SK-N-SH (cell line): ENCODE measurements at regions not wholly inside any gene's neighbourhood (a gene's known extent, or its start where the extent isn't known, plus 50 kb on each side); places are given as distances from the start of the nearest gene placed in this dataset.

ENCODE experiments used
- TEAD4 ChIP-seq: IDR thresholded peaks from 2 replicates; pipeline ENCODE4 v1.4.0; 2012; ENCODE audit warnings: mild to moderate bottlenecking, borderline replicate concordance; ENCODE audit not compliant: insufficient read depth
- TF ChIP-seq, protein P1 (sequence below): fragments of 200-600 bp; sonication (generic); IDR thresholded peaks from 2 replicates; pipeline ENCODE4 v1.6.1; 2017; ENCODE audit warnings: antibody characterized with exemption, mild to moderate bottlenecking, moderate library complexity

- no peak for TF ChIP-seq TEAD4
- TF ChIP-seq, protein P1, sequence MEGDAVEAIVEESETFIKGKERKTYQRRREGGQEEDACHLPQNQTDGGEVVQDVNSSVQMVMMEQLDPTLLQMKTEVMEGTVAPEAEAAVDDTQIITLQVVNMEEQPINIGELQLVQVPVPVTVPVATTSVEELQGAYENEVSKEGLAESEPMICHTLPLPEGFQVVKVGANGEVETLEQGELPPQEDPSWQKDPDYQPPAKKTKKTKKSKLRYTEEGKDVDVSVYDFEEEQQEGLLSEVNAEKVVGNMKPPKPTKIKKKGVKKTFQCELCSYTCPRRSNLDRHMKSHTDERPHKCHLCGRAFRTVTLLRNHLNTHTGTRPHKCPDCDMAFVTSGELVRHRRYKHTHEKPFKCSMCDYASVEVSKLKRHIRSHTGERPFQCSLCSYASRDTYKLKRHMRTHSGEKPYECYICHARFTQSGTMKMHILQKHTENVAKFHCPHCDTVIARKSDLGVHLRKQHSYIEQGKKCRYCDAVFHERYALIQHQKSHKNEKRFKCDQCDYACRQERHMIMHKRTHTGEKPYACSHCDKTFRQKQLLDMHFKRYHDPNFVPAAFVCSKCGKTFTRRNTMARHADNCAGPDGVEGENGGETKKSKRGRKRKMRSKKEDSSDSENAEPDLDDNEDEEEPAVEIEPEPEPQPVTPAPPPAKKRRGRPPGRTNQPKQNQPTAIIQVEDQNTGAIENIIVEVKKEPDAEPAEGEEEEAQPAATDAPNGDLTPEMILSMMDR, result no peak
Measured at GRCh38 chr2:220833446-220833845, 738.7 kb downstream of the EPHA4 start.
